ENCODE measurements at regions not wholly inside any gene's neighbourhood (a gene's known extent, or its start where the extent isn't known, plus 50 kb on each side); places are given as distances from the start of the nearest gene placed in this dataset.

- no peak overlapping the region for H3K27ac Mint-ChIP-seq
- no peak for DNase-seq
- no peaks in the 10 kb centered on the region for H3K4me1 ChIP-seq (ENCODE audit: insufficient read depth, low read length)
- no peaks in the 10 kb centered on the region for H3K4me1 Mint-ChIP-seq
- ChIA-PET POLR2A (no interaction called here), CTCF (no interaction called here)
- H3K27me3 ChIP-seq (ENCODE audit: insufficient read depth, low read length, poor library complexity, severe bottlenecking), result no peaks in the 10 kb centered on the region
- no peaks in the 10 kb centered on the region for H3K9me3 Mint-ChIP-seq
- no peaks in the 10 kb centered on the region for H3K36me3 Mint-ChIP-seq
- H3K9me3 ChIP-seq (ENCODE audit: low read length), result no peaks in the 10 kb centered on the region
- H3K4me3 Mint-ChIP-seq, result no peak overlapping the region
- peaks cover 1 to 18% of the 10 kb centered on the region in 2 donors for H3K27me3 Mint-ChIP-seq
- no peak overlapping the region for H3K27ac ChIP-seq (ENCODE audit: low read depth, low read length)
- no peaks in the 10 kb centered on the region for H3K36me3 ChIP-seq (ENCODE audit: insufficient read depth, low read length)
- no peak overlapping the region for H3K4me3 ChIP-seq (ENCODE audit: low read length)
These were observed 291.2 kb downstream of the NPIPA8 start for GRCh38 chr16:18045356-18045755.

GRCh38 chr16:18041864-18042834 is 294.4 kb downstream of the NPIPA8 start:
- no peaks in the 10 kb centered on the region for H3K4me1 Mint-ChIP-seq
- H3K27ac Mint-ChIP-seq, result peak overlapping the region in 1 of 8 donors; percentile 72
- H3K4me3 Mint-ChIP-seq, result no peak overlapping the region
- H3K27me3 Mint-ChIP-seq, result peaks cover 1 to 18% of the 10 kb centered on the region in 2 donors
- H3K36me3 Mint-ChIP-seq, result no peaks in the 10 kb centered on the region
- Histone ChIP-seq H3K27me3 (ENCODE audit: insufficient read depth, low read length, poor library complexity, severe bottlenecking) (no peaks in the 10 kb centered on the region), H3K36me3 (ENCODE audit: insufficient read depth, low read length) (no peaks in the 10 kb centered on the region), H3K4me1 (ENCODE audit: insufficient read depth, low read length) (no peaks in the 10 kb centered on the region), H3K27ac (ENCODE audit: low read depth, low read length) (no peak overlapping the region), H3K4me3 (ENCODE audit: low read length) (no peak overlapping the region), H3K9me3 (ENCODE audit: low read length) (no peaks in the 10 kb centered on the region)
- H3K9me3 Mint-ChIP-seq, result peaks cover 0 to under 1% (median 0%) of the 10 kb centered on the region in 5 donors
- POLR2A ChIA-PET, result no interaction called here
- CTCF ChIA-PET, result no interaction called here
- no peak for DNase-seq

GRCh38 chr16:18039931-18040330 is 296.6 kb downstream of the NPIPA8 start:
- Mint-ChIP-seq H3K27me3 (peaks cover 1 to 18% of the 10 kb centered on the region in 2 donors), H3K36me3 (no peaks in the 10 kb centered on the region), H3K4me1 (no peaks in the 10 kb centered on the region), H3K9me3 (peaks cover 0 to 3% (median 0%) of the 10 kb centered on the region in 5 donors), H3K27ac (no peak overlapping the region), H3K4me3 (no peak overlapping the region)
- Histone ChIP-seq H3K4me1 (ENCODE audit: insufficient read depth, low read length) (no peaks in the 10 kb centered on the region), H3K36me3 (ENCODE audit: insufficient read depth, low read length) (no peaks in the 10 kb centered on the region), H3K4me3 (ENCODE audit: low read length) (no peak overlapping the region), H3K27me3 (ENCODE audit: insufficient read depth, low read length, poor library complexity, severe bottlenecking) (no peaks in the 10 kb centered on the region), H3K27ac (ENCODE audit: low read depth, low read length) (no peak overlapping the region), H3K9me3 (ENCODE audit: low read length) (no peaks in the 10 kb centered on the region)
- ChIA-PET CTCF (no interaction called here), POLR2A (no interaction called here)
- DNase-seq, result no peak

GRCh38 chr16:18037051-18037450 is 299.5 kb downstream of the NPIPA8 start:
- DNase-seq, result no peak
- CTCF ChIA-PET, result no interaction called here
- POLR2A ChIA-PET, result no interaction called here
- Histone ChIP-seq H3K36me3 (ENCODE audit: insufficient read depth, low read length) (no peaks in the 10 kb centered on the region), H3K27me3 (ENCODE audit: insufficient read depth, low read length, poor library complexity, severe bottlenecking) (no peaks in the 10 kb centered on the region), H3K4me1 (ENCODE audit: insufficient read depth, low read length) (no peaks in the 10 kb centered on the region), H3K27ac (ENCODE audit: low read depth, low read length) (no peak overlapping the region), H3K9me3 (ENCODE audit: low read length) (no peaks in the 10 kb centered on the region), H3K4me3 (ENCODE audit: low read length) (no peak overlapping the region)
- Mint-ChIP-seq H3K36me3 (no peaks in the 10 kb centered on the region), H3K4me3 (no peak overlapping the region), H3K27ac (no peak overlapping the region), H3K9me3 (peaks cover 0 to 3% (median 0%) of the 10 kb centered on the region in 5 donors), H3K4me1 (no peaks in the 10 kb centered on the region), H3K27me3 (peaks cover 0 to 10% of the 10 kb centered on the region in 2 donors)

GRCh38 chr16:18024611-18025010 is 311.9 kb downstream of the NPIPA8 start:
- POLR2A ChIA-PET, result no interaction called here
- peaks cover 3 to 20% of the 10 kb centered on the region in 2 donors for H3K27me3 Mint-ChIP-seq
- H3K9me3 ChIP-seq (ENCODE audit: low read length), result no peaks in the 10 kb centered on the region
- CTCF ChIA-PET, result no interaction called here
- no peak overlapping the region for H3K27ac Mint-ChIP-seq
- DNase-seq, result no peak
- peaks cover 0 to 3% (median 0%) of the 10 kb centered on the region in 5 donors for H3K9me3 Mint-ChIP-seq
- no peaks in the 10 kb centered on the region for H3K36me3 ChIP-seq (ENCODE audit: insufficient read depth, low read length)
- no peaks in the 10 kb centered on the region for H3K36me3 Mint-ChIP-seq
- no peak overlapping the region for H3K4me3 Mint-ChIP-seq
- no peaks in the 10 kb centered on the region for H3K4me1 ChIP-seq (ENCODE audit: insufficient read depth, low read length)
- H3K27ac ChIP-seq (ENCODE audit: low read depth, low read length), result no peak overlapping the region
- no peak overlapping the region for H3K4me3 ChIP-seq (ENCODE audit: low read length)
- no peaks in the 10 kb centered on the region for H3K4me1 Mint-ChIP-seq
- no peaks in the 10 kb centered on the region for H3K27me3 ChIP-seq (ENCODE audit: insufficient read depth, low read length, poor library complexity, severe bottlenecking)

- peaks cover 3% of the 10 kb centered on the region in 2 donors for H3K27me3 Mint-ChIP-seq
- CTCF ChIA-PET, result no interaction called here
- no peak overlapping the region for H3K4me3 Mint-ChIP-seq
These were observed 318.2 kb downstream of the NPIPA8 start for GRCh38 chr16:18018376-18018775.

GRCh38 chr16:18013863-18014262 is 322.7 kb downstream of the NPIPA8 start:
- peaks cover 1 to 3% of the 10 kb centered on the region in 2 donors for H3K27me3 Mint-ChIP-seq
- POLR2A ChIA-PET, result no interaction called here

More at GRCh38 chr16:18018376-18018775, 318.2 kb downstream of the NPIPA8 start:
- no peaks in the 10 kb centered on the region for H3K4me1 Mint-ChIP-seq
- POLR2A ChIA-PET, result no interaction called here
- H3K27ac ChIP-seq (ENCODE audit: low read depth, low read length), result no peak overlapping the region
- H3K9me3 Mint-ChIP-seq, result no peaks in the 10 kb centered on the region
- H3K9me3 ChIP-seq (ENCODE audit: low read length), result no peaks in the 10 kb centered on the region
- DNase-seq, result no peak
- no peaks in the 10 kb centered on the region for H3K36me3 Mint-ChIP-seq
- H3K36me3 ChIP-seq (ENCODE audit: insufficient read depth, low read length), result no peaks in the 10 kb centered on the region
- no peaks in the 10 kb centered on the region for H3K4me1 ChIP-seq (ENCODE audit: insufficient read depth, low read length)
- no peaks in the 10 kb centered on the region for H3K27me3 ChIP-seq (ENCODE audit: insufficient read depth, low read length, poor library complexity, severe bottlenecking)
- no peak overlapping the region for H3K4me3 ChIP-seq (ENCODE audit: low read length)
- no peak overlapping the region for H3K27ac Mint-ChIP-seq

GRCh38 chr16:18008356-18008755 is 328.2 kb downstream of the NPIPA8 start:
- no peaks in the 10 kb centered on the region for H3K27me3 ChIP-seq (ENCODE audit: insufficient read depth, low read length, poor library complexity, severe bottlenecking)
- no peaks in the 10 kb centered on the region for H3K4me1 Mint-ChIP-seq
- DNase-seq, result no peak
- H3K4me3 ChIP-seq (ENCODE audit: low read length), result no peak overlapping the region
- H3K27me3 Mint-ChIP-seq, result peaks cover 0 to 3% of the 10 kb centered on the region in 2 donors
- no peaks in the 10 kb centered on the region for H3K4me1 ChIP-seq (ENCODE audit: insufficient read depth, low read length)
- POLR2A ChIA-PET, result no interaction called here
- peaks cover 0 to 2% (median 0%) of the 10 kb centered on the region in 5 donors for H3K9me3 Mint-ChIP-seq
- no peak overlapping the region for H3K27ac ChIP-seq (ENCODE audit: low read depth, low read length)
- no peaks in the 10 kb centered on the region for H3K36me3 ChIP-seq (ENCODE audit: insufficient read depth, low read length)
- H3K4me3 Mint-ChIP-seq, result no peak overlapping the region
- no peaks in the 10 kb centered on the region for H3K36me3 Mint-ChIP-seq
- CTCF ChIA-PET, result no interaction called here
- no peaks in the 10 kb centered on the region for H3K9me3 ChIP-seq (ENCODE audit: low read length)
- no peak overlapping the region for H3K27ac Mint-ChIP-seq

More at GRCh38 chr16:18013863-18014262, 322.7 kb downstream of the NPIPA8 start:
- Histone ChIP-seq H3K4me1 (ENCODE audit: insufficient read depth, low read length) (no peaks in the 10 kb centered on the region), H3K27me3 (ENCODE audit: insufficient read depth, low read length, poor library complexity, severe bottlenecking) (no peaks in the 10 kb centered on the region), H3K4me3 (ENCODE audit: low read length) (no peak overlapping the region), H3K36me3 (ENCODE audit: insufficient read depth, low read length) (no peaks in the 10 kb centered on the region), H3K27ac (ENCODE audit: low read depth, low read length) (no peak overlapping the region), H3K9me3 (ENCODE audit: low read length) (no peaks in the 10 kb centered on the region)
- Mint-ChIP-seq H3K4me3 (no peak overlapping the region), H3K4me1 (no peaks in the 10 kb centered on the region), H3K9me3 (no peaks in the 10 kb centered on the region), H3K36me3 (no peaks in the 10 kb centered on the region), H3K27ac (no peak overlapping the region)
- CTCF ChIA-PET, result no interaction called here
- no peak for DNase-seq
